ENCODE measurements at regions not wholly inside any gene's neighbourhood (a gene's known extent, or its start where the extent isn't known, plus 50 kb on each side); places are given as distances from the start of the nearest gene placed in this dataset.

- no peak for TF ChIP-seq CTCF (IDR thresholded peaks at IDR 0.05 in 4 of 5, conservative IDR thresholded peaks at IDR 0.05 in 1 of 5)
- no peak for TF ChIP-seq POLR2A (IDR thresholded peaks at IDR 0.05)
These were observed 135.7 kb upstream of the PWP1 start for GRCh38 chr12:107549651-107550480.

Data from gastrocnemius medialis (tissue), 4 donors.